Endodermal cell (in vitro differentiated cells): ENCODE measurements at regions not wholly inside any gene's neighbourhood (a gene's known extent, or its start where the extent isn't known, plus 50 kb on each side); places are given as distances from the start of the nearest gene placed in this dataset.

ENCODE experiments used
- DNase-seq: peaks from one replicate; pipeline ENCODE4 v3.0.0-alpha.2; 2017
- H3K27ac ChIP-seq: 2 replicates; pipeline ENCODE4 v1.5.1; 2013; ENCODE audit warnings: mild to moderate bottlenecking, low read depth, low read length, moderate library complexity
- H3K27me3 ChIP-seq: 2 replicates; pipeline ENCODE4 v1.6.1; 2013; ENCODE audit warnings: mild to moderate bottlenecking, low read length, moderate library complexity; ENCODE audit not compliant: insufficient read depth, control insufficient read depth, poor library complexity, severe bottlenecking
- H3K36me3 ChIP-seq: 2 replicates; pipeline ENCODE4 v1.7.0; 2013; ENCODE audit warnings: mild to moderate bottlenecking, low read length, moderate library complexity; ENCODE audit not compliant: control insufficient read depth, insufficient read depth
- H3K4me1 ChIP-seq: one replicate; pipeline ENCODE4 v1.7.0; 2013; ENCODE audit warnings: low read length; ENCODE audit not compliant: control insufficient read depth, insufficient read depth
- H3K4me3 ChIP-seq: 2 replicates; pipeline ENCODE4 v1.5.1; 2013; ENCODE audit warnings: mild to moderate bottlenecking, low read length, moderate library complexity
- H3K9ac ChIP-seq: 2 replicates; pipeline ENCODE4 v1.6.1; 2013; ENCODE audit warnings: mild to moderate bottlenecking, low read length, moderate library complexity; ENCODE audit not compliant: poor library complexity, severe bottlenecking; ENCODE audit errors: extremely low read depth
- H3K9me3 ChIP-seq: 2 replicates; pipeline ENCODE4 v1.6.1; 2013; ENCODE audit warnings: mild to moderate bottlenecking, low read length, moderate library complexity; ENCODE audit not compliant: control insufficient read depth
- H3K27ac Mint-ChIP-seq: 2 replicates; pipeline ENCODE4 v1.8.0; 2020; ENCODE audit warnings: mixed read lengths
- H3K27me3 Mint-ChIP-seq: 2 replicates; pipeline ENCODE4 v1.8.0; 2021; ENCODE audit warnings: mild to moderate bottlenecking, mixed read lengths; ENCODE audit not compliant: insufficient read depth
- H3K36me3 Mint-ChIP-seq: 2 replicates; pipeline ENCODE4 v1.8.0; 2020; ENCODE audit warnings: low read depth, mixed read lengths
- H3K4me1 Mint-ChIP-seq: 2 replicates; pipeline ENCODE4 v1.8.0; 2020; ENCODE audit warnings: mixed read lengths
- H3K4me3 Mint-ChIP-seq: 2 replicates; pipeline ENCODE4 v1.8.0; 2020; ENCODE audit warnings: mild to moderate bottlenecking, moderate library complexity, mixed read lengths
- H3K9me3 Mint-ChIP-seq: 2 replicates; pipeline ENCODE4 v1.8.0; 2020; ENCODE audit warnings: mild to moderate bottlenecking, mixed read lengths
- CTCF ChIP-seq: fragments of 200-600 bp; sonication (generic); conservative IDR thresholded peaks from 2 replicates; pipeline ENCODE4 v1.5.0; 2021; ENCODE audit warnings: antibody characterized with exemption, mild to moderate bottlenecking
- WGBS, 2 experiments: methylation state at CpG; one replicate each; pipeline versions ENCODE4 v1.1.5 to v1.1.7; 2013; ENCODE audit warnings: missing lambda C conversion rate in 2 of 2, mixed read lengths in 1 of 2; ENCODE audit not compliant: insufficient coverage in 1 of 2, insufficient read length in 1 of 2; 5-methylcytosine and 5-hydroxymethylcytosine counted together

- 82% methylated on average over 7 of the region's 7 CpGs for WGBS, 2 experiments
- H3K27ac Mint-ChIP-seq: no peak overlapping the region
These were observed 77.6 kb upstream of the SNRPN start for GRCh38 chr15:24877174-24877573.

GRCh38 chr15:24878153-24878552 is 76.6 kb upstream of the SNRPN start:
- H3K9me3 ChIP-seq: peaks cover 28% of the 10 kb centered on the region
- Mint-ChIP-seq H3K4me3 (peak overlapping the region; percentile 60), H3K27ac (peak overlapping the region; percentile 83), H3K4me1 (peaks cover 2% of the 10 kb centered on the region), H3K9me3 (peaks cover 61% of the 10 kb centered on the region), H3K27me3 (no peaks in the 10 kb centered on the region), H3K36me3 (no peaks in the 10 kb centered on the region)
- WGBS, 2 experiments: 91 to 94% methylated on average over 26 to 37 of the region's 37 CpGs
- TF ChIP-seq CTCF: no peak
- DNase-seq: no peak
- H3K27ac ChIP-seq: no peak overlapping the region
- H3K27me3 ChIP-seq: no peaks in the 10 kb centered on the region
- H3K4me1 ChIP-seq: no peaks in the 10 kb centered on the region
- no peak overlapping the region for H3K9ac ChIP-seq
- H3K4me3 ChIP-seq: no peak overlapping the region
- peaks cover 19% of the 10 kb centered on the region for H3K36me3 ChIP-seq

More at GRCh38 chr15:24877174-24877573, 77.6 kb upstream of the SNRPN start:
- H3K9me3 Mint-ChIP-seq: peaks cover 59% of the 10 kb centered on the region
- H3K27me3 Mint-ChIP-seq: no peaks in the 10 kb centered on the region
- no peak overlapping the region for H3K4me3 Mint-ChIP-seq
- Histone ChIP-seq H3K36me3 (peaks cover 23% of the 10 kb centered on the region), H3K9me3 (peaks cover 32% of the 10 kb centered on the region), H3K4me3 (no peak overlapping the region), H3K27me3 (no peaks in the 10 kb centered on the region), H3K27ac (no peak overlapping the region), H3K4me1 (no peaks in the 10 kb centered on the region), H3K9ac (no peak overlapping the region)
- H3K4me1 Mint-ChIP-seq: peaks cover 2% of the 10 kb centered on the region
- TF ChIP-seq CTCF: peak; percentile 32
- no peaks in the 10 kb centered on the region for H3K36me3 Mint-ChIP-seq
- DNase-seq: no peak

- Histone ChIP-seq H3K4me3 (no peak overlapping the region), H3K9ac (no peak overlapping the region), H3K4me1 (no peaks in the 10 kb centered on the region), H3K9me3 (peaks cover 26% of the 10 kb centered on the region), H3K27me3 (no peaks in the 10 kb centered on the region), H3K36me3 (peaks cover 19% of the 10 kb centered on the region), H3K27ac (no peak overlapping the region)
- no peaks in the 10 kb centered on the region for H3K27me3 Mint-ChIP-seq
- TF ChIP-seq CTCF: no peak
- 90 to 94% methylated on average over 2 of the region's 2 CpGs for WGBS, 2 experiments
- no peak overlapping the region for H3K4me3 Mint-ChIP-seq
- H3K4me1 Mint-ChIP-seq: peaks cover 2% of the 10 kb centered on the region
- H3K27ac Mint-ChIP-seq: no peak overlapping the region
- DNase-seq: no peak
- H3K9me3 Mint-ChIP-seq: peaks cover 51% of the 10 kb centered on the region
- no peaks in the 10 kb centered on the region for H3K36me3 Mint-ChIP-seq
These were observed 75.3 kb upstream of the SNRPN start for GRCh38 chr15:24879492-24879891.
